ENCODE measurements at regions not wholly inside any gene's neighbourhood (a gene's known extent, or its start where the extent isn't known, plus 50 kb on each side); places are given as distances from the start of the nearest gene placed in this dataset.

DNA sequence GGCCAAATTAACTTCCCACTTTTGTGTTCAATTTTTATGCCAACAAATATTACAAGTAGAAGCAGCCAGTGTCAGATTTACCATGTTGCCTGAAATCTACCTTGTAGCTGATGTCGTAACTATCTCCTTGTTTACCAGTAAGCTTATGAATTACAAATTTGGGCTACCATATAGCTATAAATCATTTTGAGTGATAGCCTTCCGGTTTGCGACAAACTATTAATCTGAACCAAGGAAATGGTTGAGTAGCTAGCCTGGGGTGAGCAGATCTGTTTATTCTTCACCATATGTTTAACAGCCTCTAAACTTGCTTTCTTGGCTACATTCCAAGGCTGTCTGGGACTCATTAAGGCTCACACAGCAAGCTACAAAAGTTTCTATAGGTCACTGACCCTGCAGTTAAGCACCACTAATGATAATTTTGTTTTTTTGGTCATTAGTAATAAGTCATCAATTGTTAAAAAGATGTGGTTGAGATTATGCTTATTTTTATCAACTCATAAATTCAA, 218.7 kb upstream of the SPOCK3 start:
- H3K27me3 ChIP-seq (ENCODE audit: control insufficient read depth in 1 of 2, insufficient read depth in 2 of 2, low read length in 2 of 2) = no peaks in the 10 kb centered on the region
- H3K4me3 ChIP-seq (ENCODE audit: low read depth in 1 of 2, low read length in 2 of 2) = no peak overlapping the region
- H3K9me3 ChIP-seq (ENCODE audit: control insufficient read depth in 2 of 2, insufficient read depth in 1 of 2, low read depth in 1 of 2, low read length in 1 of 2) = no peaks in the 10 kb centered on the region
- H3K36me3 ChIP-seq (ENCODE audit: control insufficient read depth in 2 of 2, insufficient read depth in 2 of 2, low read length in 1 of 2) = no peaks in the 10 kb centered on the region
- H3K4me1 ChIP-seq (ENCODE audit: control insufficient read depth in 2 of 2, insufficient read depth in 2 of 2, low read length in 1 of 2) = no peaks in the 10 kb centered on the region
- H3K27ac ChIP-seq (ENCODE audit: low read depth in 2 of 2, low read length in 1 of 2) = no peak overlapping the region
- 69 to 72% methylated on average over 3 of the region's 3 CpGs for WGBS, 2 donors

DNA sequence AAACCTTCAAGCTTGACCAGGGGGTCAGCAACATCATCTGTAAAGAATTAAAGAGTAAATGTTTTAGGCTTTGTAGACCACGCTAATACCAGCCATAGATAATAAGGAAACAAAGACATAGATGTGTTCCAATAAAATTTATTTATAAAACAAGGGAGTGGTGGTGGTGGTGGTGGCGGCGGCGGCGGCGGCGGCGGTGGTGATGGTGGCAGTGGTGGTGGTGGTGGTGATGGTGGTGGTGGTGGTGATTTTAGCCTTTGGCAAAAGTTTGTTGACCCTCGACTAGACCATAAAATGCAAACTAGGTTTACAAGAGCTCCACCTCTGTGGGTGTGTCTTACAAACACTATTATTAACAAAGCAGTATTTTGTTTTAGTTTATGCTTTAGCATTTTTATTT, 222.3 kb upstream of the SPOCK3 start:
- WGBS, 2 donors = 79 to 82% methylated on average over 9 of the region's 9 CpGs
- H3K4me3 ChIP-seq (ENCODE audit: low read depth in 1 of 2, low read length in 2 of 2) = no peak overlapping the region
- no peaks in the 10 kb centered on the region for H3K27me3 ChIP-seq (ENCODE audit: control insufficient read depth in 1 of 2, insufficient read depth in 2 of 2, low read length in 2 of 2)
- H3K9me3 ChIP-seq (ENCODE audit: control insufficient read depth in 2 of 2, insufficient read depth in 1 of 2, low read depth in 1 of 2, low read length in 1 of 2) = no peaks in the 10 kb centered on the region
- no peak overlapping the region for H3K27ac ChIP-seq (ENCODE audit: low read depth in 2 of 2, low read length in 1 of 2)
- no peaks in the 10 kb centered on the region for H3K36me3 ChIP-seq (ENCODE audit: control insufficient read depth in 2 of 2, insufficient read depth in 2 of 2, low read length in 1 of 2)
- H3K4me1 ChIP-seq (ENCODE audit: control insufficient read depth in 2 of 2, insufficient read depth in 2 of 2, low read length in 1 of 2) = no peaks in the 10 kb centered on the region

- Histone ChIP-seq H3K27ac (ENCODE audit: low read depth in 2 of 2, low read length in 1 of 2) (no peak overlapping the region), H3K4me3 (ENCODE audit: low read depth in 1 of 2, low read length in 2 of 2) (no peak overlapping the region), H3K27me3 (ENCODE audit: control insufficient read depth in 1 of 2, insufficient read depth in 2 of 2, low read length in 2 of 2) (no peaks in the 10 kb centered on the region), H3K36me3 (ENCODE audit: control insufficient read depth in 2 of 2, insufficient read depth in 2 of 2, low read length in 1 of 2) (no peaks in the 10 kb centered on the region), H3K4me1 (ENCODE audit: control insufficient read depth in 2 of 2, insufficient read depth in 2 of 2, low read length in 1 of 2) (no peaks in the 10 kb centered on the region), H3K9me3 (ENCODE audit: control insufficient read depth in 2 of 2, insufficient read depth in 1 of 2, low read depth in 1 of 2, low read length in 1 of 2) (no peaks in the 10 kb centered on the region)
Measured at GRCh38 chr4:167469436-167469835, 235.1 kb upstream of the SPOCK3 start.

DNA sequence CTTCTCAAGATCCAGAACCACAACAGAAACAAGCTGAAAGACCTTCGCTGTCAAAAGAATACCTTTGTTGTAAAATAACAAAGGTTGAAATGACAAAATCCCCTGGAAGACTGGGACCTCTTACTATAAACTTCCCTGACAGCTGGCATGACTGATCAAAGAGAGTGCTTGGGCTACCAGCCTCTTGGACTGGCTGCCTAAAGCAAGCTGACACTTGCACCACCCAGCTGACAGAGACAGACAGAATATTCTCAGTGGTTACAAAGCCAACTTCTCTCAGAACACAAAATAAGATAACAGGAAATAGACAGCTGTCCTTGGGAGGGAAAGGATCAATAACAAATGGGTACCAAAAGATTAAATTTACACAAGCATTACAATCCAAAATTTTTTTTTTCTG, 241.7 kb upstream of the SPOCK3 start:
- Histone ChIP-seq H3K9me3 (ENCODE audit: control insufficient read depth in 2 of 2, insufficient read depth in 1 of 2, low read depth in 1 of 2, low read length in 1 of 2) (no peaks in the 10 kb centered on the region), H3K27me3 (ENCODE audit: control insufficient read depth in 1 of 2, insufficient read depth in 2 of 2, low read length in 2 of 2) (no peaks in the 10 kb centered on the region), H3K4me1 (ENCODE audit: control insufficient read depth in 2 of 2, insufficient read depth in 2 of 2, low read length in 1 of 2) (no peaks in the 10 kb centered on the region), H3K27ac (ENCODE audit: low read depth in 2 of 2, low read length in 1 of 2) (no peak overlapping the region), H3K4me3 (ENCODE audit: low read depth in 1 of 2, low read length in 2 of 2) (no peak overlapping the region), H3K36me3 (ENCODE audit: control insufficient read depth in 2 of 2, insufficient read depth in 2 of 2, low read length in 1 of 2) (no peaks in the 10 kb centered on the region)
- WGBS, 2 donors = 52 to 70% methylated on average over 1 of the region's 1 CpG

DNA sequence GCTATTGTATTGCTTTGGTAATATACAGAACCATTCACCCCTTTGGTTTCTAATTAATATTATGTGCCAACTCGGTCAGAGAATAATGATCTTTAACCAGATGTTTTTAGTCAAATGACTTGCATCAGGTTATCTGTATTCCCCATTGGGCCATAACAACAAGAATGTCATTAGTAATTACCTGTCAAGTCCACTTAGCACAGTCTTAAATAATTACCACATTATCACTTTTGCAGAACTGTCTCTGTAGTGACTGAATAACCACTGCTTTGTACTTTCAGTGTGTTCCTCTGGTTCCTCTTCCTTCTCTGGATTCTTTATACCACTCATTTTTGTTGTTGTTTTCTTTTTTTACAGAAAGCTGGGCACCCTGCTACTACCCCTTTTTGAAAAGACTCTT, 257.7 kb upstream of the SPOCK3 start:
- Histone ChIP-seq H3K9me3 (ENCODE audit: control insufficient read depth in 2 of 2, insufficient read depth in 1 of 2, low read depth in 1 of 2, low read length in 1 of 2) (no peaks in the 10 kb centered on the region), H3K27ac (ENCODE audit: low read depth in 2 of 2, low read length in 1 of 2) (no peak overlapping the region), H3K36me3 (ENCODE audit: control insufficient read depth in 2 of 2, insufficient read depth in 2 of 2, low read length in 1 of 2) (no peaks in the 10 kb centered on the region), H3K4me1 (ENCODE audit: control insufficient read depth in 2 of 2, insufficient read depth in 2 of 2, low read length in 1 of 2) (no peaks in the 10 kb centered on the region), H3K4me3 (ENCODE audit: low read depth in 1 of 2, low read length in 2 of 2) (no peak overlapping the region), H3K27me3 (ENCODE audit: control insufficient read depth in 1 of 2, insufficient read depth in 2 of 2, low read length in 2 of 2) (no peaks in the 10 kb centered on the region)
- WGBS, 2 donors = 34 to 36% methylated on average over 1 of the region's 1 CpG

DNA sequence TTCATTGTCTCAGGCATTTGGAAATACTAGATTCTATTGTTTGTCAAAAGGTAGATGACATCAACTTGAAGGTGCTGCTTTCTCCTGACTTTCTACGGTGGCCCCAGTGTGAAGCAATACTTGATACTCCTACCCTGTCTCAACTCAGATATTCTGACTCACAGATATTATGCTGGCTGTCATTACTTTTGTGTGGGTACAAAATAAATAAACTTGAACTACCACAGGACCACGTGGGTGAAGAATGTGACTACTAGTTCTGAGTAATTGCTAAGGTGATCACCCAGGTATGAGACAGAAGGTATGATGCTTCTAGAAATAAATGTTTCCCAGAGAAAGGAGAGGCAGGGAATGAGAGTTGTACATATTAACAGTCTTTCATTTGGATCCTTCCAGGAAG, 275.3 kb upstream of the SPOCK3 start:
- WGBS, 2 donors = 62 to 70% methylated on average over 2 of the region's 2 CpGs
- no peaks in the 10 kb centered on the region for H3K4me1 ChIP-seq (ENCODE audit: control insufficient read depth in 2 of 2, insufficient read depth in 2 of 2, low read length in 1 of 2)

DNA sequence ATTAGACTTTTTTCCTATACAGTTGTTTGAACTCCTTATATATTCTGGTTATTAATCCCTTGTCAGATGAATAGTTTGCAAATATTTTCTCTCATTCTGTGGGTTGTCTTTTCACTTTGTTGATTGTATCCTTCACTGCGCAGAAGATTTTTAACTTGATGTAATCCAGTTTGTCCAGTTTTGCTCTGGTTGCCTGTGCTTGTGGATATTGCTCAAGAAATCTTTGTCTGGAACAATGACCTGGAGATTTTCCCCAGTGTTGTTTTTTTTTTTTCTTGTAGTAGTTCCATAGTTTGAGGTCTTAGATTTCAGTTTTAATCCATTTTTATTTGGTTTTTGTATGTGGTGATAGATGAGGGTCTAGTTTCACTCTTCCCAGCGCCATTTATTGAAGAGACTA, 289.8 kb upstream of the SPOCK3 start:
- no peaks in the 10 kb centered on the region for H3K9me3 ChIP-seq (ENCODE audit: control insufficient read depth in 2 of 2, insufficient read depth in 1 of 2, low read depth in 1 of 2, low read length in 1 of 2)
- H3K27me3 ChIP-seq (ENCODE audit: control insufficient read depth in 1 of 2, insufficient read depth in 2 of 2, low read length in 2 of 2) = no peaks in the 10 kb centered on the region
- no peak overlapping the region for H3K27ac ChIP-seq (ENCODE audit: low read depth in 2 of 2, low read length in 1 of 2)
- H3K36me3 ChIP-seq (ENCODE audit: control insufficient read depth in 2 of 2, insufficient read depth in 2 of 2, low read length in 1 of 2) = no peaks in the 10 kb centered on the region
- no peaks in the 10 kb centered on the region for H3K4me1 ChIP-seq (ENCODE audit: control insufficient read depth in 2 of 2, insufficient read depth in 2 of 2, low read length in 1 of 2)
- WGBS, 2 donors = 64 to 67% methylated on average over 2 of the region's 2 CpGs
- no peak overlapping the region for H3K4me3 ChIP-seq (ENCODE audit: low read depth in 1 of 2, low read length in 2 of 2)

More for the DNA sequence above, 275.3 kb upstream of the SPOCK3 start:
- Histone ChIP-seq H3K27ac (ENCODE audit: low read depth in 2 of 2, low read length in 1 of 2) (no peak overlapping the region), H3K36me3 (ENCODE audit: control insufficient read depth in 2 of 2, insufficient read depth in 2 of 2, low read length in 1 of 2) (no peaks in the 10 kb centered on the region), H3K4me3 (ENCODE audit: low read depth in 1 of 2, low read length in 2 of 2) (no peak overlapping the region), H3K27me3 (ENCODE audit: control insufficient read depth in 1 of 2, insufficient read depth in 2 of 2, low read length in 2 of 2) (no peaks in the 10 kb centered on the region), H3K9me3 (ENCODE audit: control insufficient read depth in 2 of 2, insufficient read depth in 1 of 2, low read depth in 1 of 2, low read length in 1 of 2) (peaks cover 0 to 5% of the 10 kb centered on the region in 2 donors)

DNA sequence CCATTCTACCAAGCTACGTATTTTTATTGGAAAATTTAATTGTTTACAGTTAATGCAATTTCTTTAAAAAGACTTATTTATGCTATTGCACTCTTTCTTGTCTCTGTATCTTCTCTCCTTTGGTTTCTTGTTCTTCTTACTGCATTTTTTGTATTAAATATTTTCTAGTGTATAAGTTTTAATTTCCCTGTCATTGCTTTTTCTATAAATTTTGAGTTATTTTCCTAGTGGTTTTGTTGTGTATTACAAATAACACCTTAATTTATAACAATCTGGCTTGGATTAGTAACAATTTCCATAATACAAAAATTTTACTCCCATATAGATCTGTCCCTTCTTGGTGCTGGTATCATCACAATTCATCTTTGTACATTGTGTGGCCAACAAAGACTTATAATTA, 303.5 kb upstream of the SPOCK3 start:
- WGBS, 2 donors = 74 to 79% methylated on average over 1 of the region's 1 CpG
- Histone ChIP-seq H3K36me3 (ENCODE audit: control insufficient read depth in 2 of 2, insufficient read depth in 2 of 2, low read length in 1 of 2) (no peaks in the 10 kb centered on the region), H3K9me3 (ENCODE audit: control insufficient read depth in 2 of 2, insufficient read depth in 1 of 2, low read depth in 1 of 2, low read length in 1 of 2) (no peaks in the 10 kb centered on the region), H3K4me1 (ENCODE audit: control insufficient read depth in 2 of 2, insufficient read depth in 2 of 2, low read length in 1 of 2) (no peaks in the 10 kb centered on the region), H3K27me3 (ENCODE audit: control insufficient read depth in 1 of 2, insufficient read depth in 2 of 2, low read length in 2 of 2) (no peaks in the 10 kb centered on the region), H3K4me3 (ENCODE audit: low read depth in 1 of 2, low read length in 2 of 2) (no peak overlapping the region), H3K27ac (ENCODE audit: low read depth in 2 of 2, low read length in 1 of 2) (no peak overlapping the region)

DNA sequence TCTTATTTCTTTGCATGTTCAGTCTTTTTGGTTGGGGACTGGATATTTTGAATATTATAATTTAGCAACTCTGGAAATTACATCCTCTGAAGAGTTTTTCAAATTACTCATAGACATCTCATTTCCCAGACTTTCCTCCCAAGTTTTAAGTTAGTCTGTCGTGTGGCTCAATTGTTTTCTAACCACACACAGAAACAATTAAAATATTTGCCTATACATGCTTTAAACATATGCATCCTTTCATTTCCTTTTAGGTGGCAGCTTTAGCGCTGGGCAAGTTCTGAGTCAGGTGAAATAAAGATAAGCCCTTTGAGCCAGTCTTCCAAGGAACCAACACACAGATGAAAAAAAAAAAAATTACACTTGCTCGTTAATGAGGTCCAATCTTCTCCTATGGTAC, 307.0 kb upstream of the SPOCK3 start:
- no peaks in the 10 kb centered on the region for H3K4me1 ChIP-seq (ENCODE audit: control insufficient read depth in 2 of 2, insufficient read depth in 2 of 2, low read length in 1 of 2)
- no peaks in the 10 kb centered on the region for H3K36me3 ChIP-seq (ENCODE audit: control insufficient read depth in 2 of 2, insufficient read depth in 2 of 2, low read length in 1 of 2)
- no peaks in the 10 kb centered on the region for H3K9me3 ChIP-seq (ENCODE audit: control insufficient read depth in 2 of 2, insufficient read depth in 1 of 2, low read depth in 1 of 2, low read length in 1 of 2)
- no peak overlapping the region for H3K4me3 ChIP-seq (ENCODE audit: low read depth in 1 of 2, low read length in 2 of 2)
- H3K27me3 ChIP-seq (ENCODE audit: control insufficient read depth in 1 of 2, insufficient read depth in 2 of 2, low read length in 2 of 2) = no peaks in the 10 kb centered on the region
- WGBS, 2 donors = 58 to 64% methylated on average over 3 of the region's 3 CpGs
- no peak overlapping the region for H3K27ac ChIP-seq (ENCODE audit: low read depth in 2 of 2, low read length in 1 of 2)

DNA sequence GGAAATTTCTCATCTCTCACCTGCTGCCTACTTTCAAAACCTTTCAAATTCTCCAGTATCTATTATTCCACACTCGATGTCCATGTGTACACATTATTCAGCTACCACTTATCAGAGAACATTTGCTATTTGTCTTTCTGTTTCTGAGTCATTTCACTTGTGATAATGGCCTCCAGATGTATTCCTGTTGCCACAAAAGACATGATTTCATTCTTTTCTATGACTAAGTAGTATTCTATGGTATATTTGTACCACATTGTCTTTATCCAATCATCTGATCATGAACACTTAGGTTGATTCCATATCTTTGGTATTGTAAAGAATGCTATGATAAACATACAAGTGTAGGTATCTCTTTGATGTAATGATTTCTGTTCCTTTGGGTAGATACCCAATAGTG, 310.1 kb upstream of the SPOCK3 start:
- 63 to 67% methylated on average over 1 of the region's 1 CpG for WGBS, 2 donors
- H3K27ac ChIP-seq (ENCODE audit: low read depth in 2 of 2, low read length in 1 of 2) = no peak overlapping the region
- no peak overlapping the region for H3K4me3 ChIP-seq (ENCODE audit: low read depth in 1 of 2, low read length in 2 of 2)
- no peaks in the 10 kb centered on the region for H3K9me3 ChIP-seq (ENCODE audit: control insufficient read depth in 2 of 2, insufficient read depth in 1 of 2, low read depth in 1 of 2, low read length in 1 of 2)
- H3K36me3 ChIP-seq (ENCODE audit: control insufficient read depth in 2 of 2, insufficient read depth in 2 of 2, low read length in 1 of 2) = no peaks in the 10 kb centered on the region
- H3K4me1 ChIP-seq (ENCODE audit: control insufficient read depth in 2 of 2, insufficient read depth in 2 of 2, low read length in 1 of 2) = no peaks in the 10 kb centered on the region
- no peaks in the 10 kb centered on the region for H3K27me3 ChIP-seq (ENCODE audit: control insufficient read depth in 1 of 2, insufficient read depth in 2 of 2, low read length in 2 of 2)
